ENCODE measurements at regions not wholly inside any gene's neighbourhood (a gene's known extent, or its start where the extent isn't known, plus 50 kb on each side); places are given as distances from the start of the nearest gene placed in this dataset.

- no peak for TF ChIP-seq REST (IDR thresholded peaks at IDR 0.05; ENCODE audit: insufficient read depth in 1 of 2, low read depth in 2 of 2, low read length in 2 of 2)
- no peak for TF ChIP-seq TAF1 (IDR thresholded peaks at IDR 0.05; ENCODE audit: borderline replicate concordance, insufficient read depth, low read length)
- no peak for TF ChIP-seq SIN3A (IDR thresholded peaks at IDR 0.05; ENCODE audit: borderline replicate concordance, insufficient read depth, low read length)
- no peak for TF ChIP-seq POLR2AphosphoS5 (IDR thresholded peaks at IDR 0.05; ENCODE audit: low read depth, low read length)
- TF ChIP-seq FOXP2 (optimal IDR thresholded peaks at IDR 0.05; ENCODE audit: borderline replicate concordance, extremely low read depth, extremely low read length, insufficient read depth) = no peak
Observed at GRCh38 chr10:91126471-91126870, 94.0 kb upstream of the PCGF5 start.

GRCh38 chr10:91127341-91128082 is 93.0 kb upstream of the PCGF5 start:
- TF ChIP-seq SIN3A (IDR thresholded peaks at IDR 0.05; ENCODE audit: borderline replicate concordance, insufficient read depth, low read length) (no peak), FOXP2 (optimal IDR thresholded peaks at IDR 0.05; ENCODE audit: borderline replicate concordance, extremely low read depth, extremely low read length, insufficient read depth) (no peak), REST (IDR thresholded peaks at IDR 0.05; ENCODE audit: insufficient read depth in 1 of 2, low read depth in 2 of 2, low read length in 2 of 2) (peak; percentile 70 to 90; a peak in 3 of 4 replicates), TAF1 (IDR thresholded peaks at IDR 0.05; ENCODE audit: borderline replicate concordance, insufficient read depth, low read length) (no peak), POLR2AphosphoS5 (IDR thresholded peaks at IDR 0.05; ENCODE audit: low read depth, low read length) (no peak)

GRCh38 chr10:91135113-91135512 is 85.3 kb upstream of the PCGF5 start:
- TF ChIP-seq POLR2AphosphoS5 (IDR thresholded peaks at IDR 0.05; ENCODE audit: low read depth, low read length) (no peak), SIN3A (IDR thresholded peaks at IDR 0.05; ENCODE audit: borderline replicate concordance, insufficient read depth, low read length) (no peak), REST (IDR thresholded peaks at IDR 0.05; ENCODE audit: insufficient read depth in 1 of 2, low read depth in 2 of 2, low read length in 2 of 2) (no peak), FOXP2 (optimal IDR thresholded peaks at IDR 0.05; ENCODE audit: borderline replicate concordance, extremely low read depth, extremely low read length, insufficient read depth) (no peak), TAF1 (IDR thresholded peaks at IDR 0.05; ENCODE audit: borderline replicate concordance, insufficient read depth, low read length) (no peak)

GRCh38 chr10:91137011-91137643 is 83.3 kb upstream of the PCGF5 start:
- no peak for TF ChIP-seq REST (IDR thresholded peaks at IDR 0.05; ENCODE audit: insufficient read depth in 1 of 2, low read depth in 2 of 2, low read length in 2 of 2)
- no peak for TF ChIP-seq SIN3A (IDR thresholded peaks at IDR 0.05; ENCODE audit: borderline replicate concordance, insufficient read depth, low read length)
- no peak for TF ChIP-seq FOXP2 (optimal IDR thresholded peaks at IDR 0.05; ENCODE audit: borderline replicate concordance, extremely low read depth, extremely low read length, insufficient read depth)
- TF ChIP-seq POLR2AphosphoS5 (IDR thresholded peaks at IDR 0.05; ENCODE audit: low read depth, low read length) = no peak
- TF ChIP-seq TAF1 (IDR thresholded peaks at IDR 0.05; ENCODE audit: borderline replicate concordance, insufficient read depth, low read length) = no peak
